Inflammatory macrophage treated with lipopolysaccharide for 4 hours (primary cell): ENCODE measurements at regions not wholly inside any gene's neighbourhood (a gene's known extent, or its start where the extent isn't known, plus 50 kb on each side); places are given as distances from the start of the nearest gene placed in this dataset.

Experiments used
- DNase-seq: peaks from one replicate; pipeline ENCODE4 v3.0.0-alpha.2; 2020

- no peak for DNase-seq
Measured at GRCh38 chr4:119697887-119698393, 69.3 kb upstream of the PDE5A start.

- no peak for DNase-seq
Measured at GRCh38 chr4:119696963-119697362, 68.4 kb upstream of the PDE5A start.

DNA sequence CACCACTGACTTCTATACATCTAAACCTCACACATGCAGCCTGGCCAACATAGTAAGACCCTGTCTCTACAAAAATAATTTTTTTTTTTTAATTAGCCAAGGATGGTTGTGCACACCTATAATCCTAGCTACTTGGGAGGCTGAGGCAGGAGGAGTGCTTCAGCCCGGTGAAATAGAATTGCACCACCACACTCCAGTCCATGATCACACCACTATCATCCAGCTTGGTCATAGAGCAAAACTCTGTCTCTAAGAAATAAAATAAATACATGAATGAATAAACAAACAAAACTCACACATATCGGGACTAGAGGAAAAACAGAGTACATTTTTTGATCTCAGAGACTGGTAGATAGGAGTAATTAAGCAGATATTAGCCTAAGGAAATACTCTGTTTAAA lies 66.6 kb upstream of the PDE5A start:
- no peak for DNase-seq

DNA sequence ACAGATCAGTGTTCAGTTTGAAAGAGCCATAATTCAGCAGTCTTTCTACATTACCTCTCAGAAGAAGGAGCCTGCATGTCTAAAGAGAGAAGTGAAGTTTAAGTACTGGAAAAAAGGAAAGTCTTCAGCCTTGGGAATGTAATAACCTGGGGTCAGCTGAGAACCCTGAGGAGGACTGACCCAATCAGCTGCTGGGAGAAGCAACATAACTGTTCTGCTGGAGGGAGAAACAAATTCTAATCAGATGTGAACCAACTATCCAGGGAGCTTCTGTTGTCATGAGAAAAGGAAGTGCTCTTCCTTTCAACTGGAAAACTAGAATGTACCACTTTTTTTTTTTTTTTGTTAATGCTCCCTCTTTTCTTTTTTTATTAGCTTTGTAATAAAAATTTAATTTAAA lies 64.5 kb upstream of the PDE5A start:
- no peak for DNase-seq

- DNase-seq: no peak
Measured at GRCh38 chr4:119692001-119692400, 63.4 kb upstream of the PDE5A start.

GRCh38 chr4:119690871-119691270 lies 62.3 kb upstream of the PDE5A start:
- DNase-seq: no peak

DNA sequence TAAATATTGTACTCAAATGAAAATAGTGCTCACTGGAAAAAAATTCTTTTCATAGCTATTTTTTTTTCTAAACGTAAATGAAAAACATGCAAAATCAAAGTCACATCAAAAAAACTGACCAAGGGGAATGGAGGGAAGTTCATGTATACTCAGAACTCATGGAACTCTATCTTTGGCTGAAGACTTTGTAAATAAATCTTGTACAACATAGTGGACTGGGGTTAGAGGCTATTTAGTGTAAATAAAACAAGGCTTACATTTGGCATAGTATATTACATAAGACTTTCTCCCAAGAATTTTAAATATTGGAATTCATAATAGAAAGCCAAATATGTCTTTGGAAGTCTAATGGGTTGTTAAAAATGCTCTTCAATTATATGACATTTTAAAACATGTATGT lies 59.8 kb upstream of the PDE5A start:
- no peak for DNase-seq

GRCh38 chr4:119684463-119684862 lies 55.9 kb upstream of the PDE5A start:
- no peak for DNase-seq

- DNase-seq: no peak
Measured at GRCh38 chr4:119683518-119683917, 54.9 kb upstream of the PDE5A start.

DNA sequence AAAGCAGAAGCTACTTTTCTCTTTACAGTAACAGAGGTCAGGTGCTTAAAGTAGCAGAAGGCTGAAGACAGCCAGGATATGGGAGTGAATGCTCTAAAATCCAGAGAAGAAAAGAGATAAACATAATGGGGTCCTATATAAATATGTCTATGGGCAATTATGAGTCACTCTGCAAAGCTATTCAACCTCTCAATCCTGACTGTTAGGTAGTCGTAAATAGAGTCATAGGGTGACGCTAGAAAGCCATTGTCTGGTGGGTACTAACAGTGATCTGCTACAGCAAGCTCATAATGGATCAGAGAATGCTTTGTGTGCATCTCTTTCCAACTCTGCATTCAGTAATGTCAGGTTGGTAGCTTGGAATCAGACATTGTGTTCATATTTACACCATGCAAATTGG lies 53.5 kb upstream of the PDE5A start:
- DNase-seq: no peak

GRCh38 chr4:119679251-119679650 lies 50.6 kb upstream of the PDE5A start:
- no peak for DNase-seq

- no peak for DNase-seq
Measured at GRCh38 chr4:119678761-119679160, 50.2 kb upstream of the PDE5A start.
